SU-DHL-6 (cell line): ENCODE measurements at regions not wholly inside any gene's neighbourhood (a gene's known extent, or its start where the extent isn't known, plus 50 kb on each side); places are given as distances from the start of the nearest gene placed in this dataset.

ENCODE experiments used
- H2AFZ ChIP-seq: fragments of 200-600 bp; sonication (generic); 2 replicates; pipeline ENCODE4 v1.6.1; 2014; ENCODE audit warnings: low read depth, mild to moderate bottlenecking, moderate library complexity, mixed read lengths, antibody characterized with exemption, low read length; ENCODE audit not compliant: severe bottlenecking
- H3F3A ChIP-seq: fragments of 200-600 bp; shearing (Covaris generic); 2 replicates; pipeline ENCODE4 v1.6.0; 2016; ENCODE audit warnings: antibody characterized with exemption, mild to moderate bottlenecking; ENCODE audit not compliant: insufficient read depth
- H3K27ac ChIP-seq: fragments of 200-600 bp; sonication (generic); 2 replicates; pipeline ENCODE4 v1.5.1; 2016; ENCODE audit warnings: low read depth, mild to moderate bottlenecking, low read length, moderate library complexity, mixed read lengths
- H3K27me3 ChIP-seq: fragments of 200-600 bp; sonication (generic), shearing (Covaris generic); 2 replicates; pipeline ENCODE4 v1.6.0; 2014; ENCODE audit warnings: mild to moderate bottlenecking, low read length
- H3K36me3 ChIP-seq: fragments of 200-600 bp; sonication (generic); 2 replicates; pipeline ENCODE4 v1.6.1; 2014; ENCODE audit warnings: mild to moderate bottlenecking, low read length, mixed read lengths
- H3K4me2 ChIP-seq: fragments of 300-600, 200-600 bp; shearing (Covaris generic), sonication (generic); 2 replicates; pipeline ENCODE4 v1.6.0; 2014; ENCODE audit warnings: low read length, low read depth, mild to moderate bottlenecking; ENCODE audit not compliant: poor library complexity, severe bottlenecking
- H3K4me3 ChIP-seq: fragments of 200-600 bp; sonication (generic); 2 replicates; pipeline ENCODE4 v1.5.1; 2014; ENCODE audit warnings: antibody characterized with exemption, low read length, mild to moderate bottlenecking, mixed read lengths; ENCODE audit not compliant: insufficient read depth, poor library complexity, severe bottlenecking
- H3K79me2 ChIP-seq: fragments of 200-600 bp; sonication (generic); 2 replicates; pipeline ENCODE4 v1.6.1; 2014; ENCODE audit warnings: mild to moderate bottlenecking, low read length, moderate library complexity; ENCODE audit not compliant: insufficient read depth
- H3K9ac ChIP-seq: fragments of 200-600 bp; sonication (generic); 2 replicates; pipeline ENCODE4 v1.7.0; 2014; ENCODE audit warnings: mild to moderate bottlenecking, low read length
- H3K9me2 ChIP-seq: fragments of 200-600 bp; sonication (generic); replicated peaks from 2 replicates; pipeline ENCODE4 v1.6.1; 2014; ENCODE audit warnings: low read length; ENCODE audit not compliant: insufficient read depth
- H3K9me3 ChIP-seq: fragments of 200-600 bp; sonication (generic); 2 replicates; pipeline ENCODE4 v1.6.1; 2014; ENCODE audit warnings: low read length, mixed read lengths; ENCODE audit not compliant: insufficient read depth
- H4K20me1 ChIP-seq: fragments of 200-600 bp; sonication (generic); 2 replicates; pipeline ENCODE4 v1.6.1; 2014; ENCODE audit warnings: low read depth, mild to moderate bottlenecking, antibody characterized with exemption, low read length, moderate library complexity, mixed read lengths
- CTCF ChIP-seq: fragments of 200-600 bp; sonication (generic); IDR thresholded peaks from one replicate; pipeline ENCODE4 v1.5.1; 2017; ENCODE audit warnings: antibody characterized with exemption, mild to moderate bottlenecking, low read length, moderate library complexity; ENCODE audit not compliant: insufficient read depth, poor library complexity, severe bottlenecking
- EZH2phosphoT487 ChIP-seq: fragments of 200-600 bp; sonication (generic), shearing (Covaris generic); conservative IDR thresholded peaks from 2 replicates; pipeline ENCODE4 v1.6.1; 2018; ENCODE audit warnings: mild to moderate bottlenecking, antibody characterized with exemption, low read length, moderate library complexity, mixed read lengths

DNA sequence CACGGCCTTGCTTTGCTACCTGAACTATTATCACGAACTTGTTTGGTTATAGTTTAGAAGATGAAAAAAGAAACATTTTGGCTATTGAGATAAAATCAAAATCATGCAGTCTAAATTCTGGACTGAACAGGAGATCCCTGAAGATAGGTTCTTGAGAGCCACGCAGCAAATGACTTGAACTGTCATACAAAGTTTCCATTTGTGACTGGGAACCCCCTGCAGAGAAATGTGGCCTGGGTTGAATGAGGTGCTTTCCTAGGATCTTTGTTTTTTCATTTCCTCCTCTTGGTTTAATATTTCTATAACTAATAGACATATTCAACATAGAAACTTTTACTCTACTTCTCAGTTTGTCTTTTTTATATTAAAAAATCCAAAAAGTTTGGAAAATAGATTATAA is 184.7 kb upstream of the TRPM3 start:
- Histone ChIP-seq H4K20me1 (no peaks in the 10 kb centered on the region), H2AFZ (no peak overlapping the region), H3K27me3 (no peaks in the 10 kb centered on the region), H3K9me3 (no peaks in the 10 kb centered on the region), H3F3A (no peaks in the 10 kb centered on the region), H3K9ac (no peak overlapping the region), H3K4me3 (no peak overlapping the region), H3K4me2 (no peak overlapping the region), H3K36me3 (no peaks in the 10 kb centered on the region), H3K27ac (no peak overlapping the region), H3K79me2 (no peaks in the 10 kb centered on the region), H3K9me2 (no peaks in the 10 kb centered on the region)
- TF ChIP-seq EZH2phosphoT487 (no peak), CTCF (no peak)

DNA sequence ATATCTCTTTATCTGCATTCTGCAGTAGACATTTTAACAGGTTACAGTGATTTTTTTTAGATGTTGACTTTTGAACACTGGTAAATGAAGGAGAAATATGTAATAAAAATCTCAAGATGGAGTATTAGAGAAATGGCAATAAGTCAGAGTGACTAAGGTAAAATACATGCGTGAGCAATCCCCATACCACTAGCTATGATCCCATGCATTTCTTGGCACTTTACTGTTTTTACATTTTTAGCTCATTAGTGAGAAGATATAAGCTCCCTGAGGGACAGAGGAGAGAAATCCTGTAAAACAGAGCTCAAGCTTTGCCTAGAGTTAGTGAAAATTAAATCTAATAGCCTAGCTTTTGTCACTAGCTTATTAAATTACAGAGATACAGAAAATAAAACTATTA is 181.9 kb upstream of the TRPM3 start:
- Histone ChIP-seq H3K36me3 (no peaks in the 10 kb centered on the region), H3K4me2 (no peak overlapping the region), H3K9ac (no peak overlapping the region), H3K79me2 (no peaks in the 10 kb centered on the region), H3K4me3 (no peak overlapping the region), H3K27me3 (no peaks in the 10 kb centered on the region), H3K9me3 (no peaks in the 10 kb centered on the region), H4K20me1 (no peaks in the 10 kb centered on the region), H2AFZ (no peak overlapping the region), H3F3A (no peaks in the 10 kb centered on the region), H3K27ac (no peak overlapping the region), H3K9me2 (no peaks in the 10 kb centered on the region)
- TF ChIP-seq CTCF = no peak
- TF ChIP-seq EZH2phosphoT487 = no peak

DNA sequence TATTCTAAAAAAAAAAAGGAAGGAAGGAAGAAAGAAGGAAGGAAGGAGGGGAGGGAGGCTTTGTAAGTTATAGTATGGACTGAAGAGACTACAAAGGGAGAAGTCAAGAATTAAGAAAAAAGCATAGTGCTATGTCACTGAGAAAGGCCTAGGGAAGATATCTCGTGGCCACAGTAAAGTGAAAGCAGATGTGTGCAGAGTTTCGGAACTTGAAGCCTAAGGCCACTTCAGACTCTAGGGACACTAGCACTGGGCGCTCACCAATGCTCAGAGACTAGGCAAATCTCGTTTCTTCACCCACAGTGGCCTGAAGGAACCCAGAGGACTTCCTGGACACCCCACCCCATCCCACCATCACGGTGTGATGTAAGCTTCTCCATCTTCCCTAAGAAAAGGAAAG is 181.4 kb upstream of the TRPM3 start:
- no peak overlapping the region for H3K27ac ChIP-seq
- no peaks in the 10 kb centered on the region for H3K27me3 ChIP-seq
- H3F3A ChIP-seq = no peaks in the 10 kb centered on the region
- no peak for TF ChIP-seq CTCF
- no peak for TF ChIP-seq EZH2phosphoT487
- no peaks in the 10 kb centered on the region for H4K20me1 ChIP-seq
- H3K9ac ChIP-seq = no peak overlapping the region
- H3K79me2 ChIP-seq = no peaks in the 10 kb centered on the region
- H3K36me3 ChIP-seq = no peaks in the 10 kb centered on the region
- no peaks in the 10 kb centered on the region for H3K9me2 ChIP-seq
- H3K4me3 ChIP-seq = no peak overlapping the region
- no peaks in the 10 kb centered on the region for H3K9me3 ChIP-seq
- H3K4me2 ChIP-seq = no peak overlapping the region
- H2AFZ ChIP-seq = no peak overlapping the region

DNA sequence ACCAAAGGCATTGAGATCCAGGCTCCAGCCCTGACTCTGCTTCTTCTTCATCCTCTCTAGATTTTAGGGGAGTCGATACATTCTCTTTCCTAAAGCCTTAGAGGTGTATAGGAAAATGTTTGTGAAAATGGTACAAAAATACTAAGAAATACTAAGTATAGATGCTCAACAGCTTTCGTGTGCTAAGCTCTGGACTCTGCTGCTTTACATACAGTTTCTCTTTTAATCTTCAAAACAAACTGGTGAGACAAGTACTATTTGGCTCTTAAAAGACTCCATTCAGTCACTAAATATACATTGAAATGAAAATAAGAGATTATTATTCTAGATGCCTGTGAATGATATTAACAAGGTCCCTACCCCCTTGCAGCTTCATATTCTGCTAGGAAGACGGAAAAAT is 174.5 kb upstream of the TRPM3 start:
- Histone ChIP-seq H3K9ac (no peak overlapping the region), H3K27ac (no peak overlapping the region), H2AFZ (no peak overlapping the region), H3K9me3 (no peaks in the 10 kb centered on the region), H3K27me3 (no peaks in the 10 kb centered on the region), H3K4me2 (no peak overlapping the region), H3K36me3 (no peaks in the 10 kb centered on the region), H3K9me2 (no peaks in the 10 kb centered on the region), H3K4me3 (no peak overlapping the region), H3K79me2 (no peaks in the 10 kb centered on the region), H4K20me1 (no peaks in the 10 kb centered on the region), H3F3A (no peaks in the 10 kb centered on the region)
- TF ChIP-seq CTCF = no peak
- no peak for TF ChIP-seq EZH2phosphoT487
